ENCODE measurements at regions not wholly inside any gene's neighbourhood (a gene's known extent, or its start where the extent isn't known, plus 50 kb on each side); places are given as distances from the start of the nearest gene placed in this dataset.
A peak's percentile ranks its signal among the peaks of the same experiment; 100 is the strongest.
"Not testable (repeated sequence)": the region's sequence is repeated elsewhere in the genome, so short reads cannot be mapped to it uniquely, and the experiment has no call there.

GRCh38 chr2:237214963-237215362 lies 129.3 kb downstream of the COPS8 start:
- DNase-seq (ENCODE audit: low read depth): no peak

- no peak for DNase-seq (ENCODE audit: low read depth)
Measured at GRCh38 chr2:237217995-237218616, 132.4 kb downstream of the COPS8 start.

DNA sequence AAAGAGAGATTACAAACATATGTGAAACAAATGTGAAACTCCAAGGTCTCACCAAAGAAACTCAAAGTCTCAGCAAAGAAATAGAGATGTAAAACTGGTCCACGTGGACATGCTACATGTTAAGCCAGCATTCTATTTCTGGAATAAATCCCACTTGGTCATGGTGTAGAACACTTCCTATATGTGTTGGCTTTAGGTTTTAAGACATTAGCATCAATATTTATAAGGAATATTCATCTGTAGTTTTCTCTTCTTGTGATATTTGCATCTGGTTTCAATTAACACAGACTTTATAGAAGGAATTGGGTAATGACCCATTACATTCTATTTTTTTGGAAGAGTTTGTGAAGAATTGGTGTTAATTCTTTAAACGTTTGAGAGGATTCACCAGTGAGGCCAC lies 133.1 kb downstream of the COPS8 start:
- peak; percentile 85 for DNase-seq (ENCODE audit: low read depth)

GRCh38 chr2:237219826-237220225 lies 134.1 kb downstream of the COPS8 start:
- DNase-seq (ENCODE audit: low read depth): no peak

- DNase-seq (ENCODE audit: low read depth): no peak
Measured at GRCh38 chr2:237221443-237221842, 135.8 kb downstream of the COPS8 start.

DNA sequence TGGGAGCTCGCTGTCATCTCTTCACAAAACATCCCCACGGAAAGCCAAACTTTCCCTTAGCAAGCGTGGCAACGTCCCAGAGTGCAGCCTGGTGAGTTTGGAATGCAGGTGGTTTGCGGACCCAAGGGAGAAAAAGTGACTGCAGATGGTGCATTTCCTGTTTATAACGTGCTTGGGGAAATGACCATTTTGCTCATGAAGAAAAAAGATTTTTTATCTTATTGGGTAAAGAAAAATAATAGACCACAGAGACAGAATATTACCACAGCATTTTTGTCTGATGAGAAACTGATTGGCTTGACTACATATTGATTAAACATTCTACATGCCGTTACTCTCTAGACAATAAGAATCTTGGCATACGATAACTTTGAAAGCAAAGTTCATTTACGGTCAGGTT lies 136.5 kb downstream of the COPS8 start:
- no peak for DNase-seq (ENCODE audit: low read depth)

DNA sequence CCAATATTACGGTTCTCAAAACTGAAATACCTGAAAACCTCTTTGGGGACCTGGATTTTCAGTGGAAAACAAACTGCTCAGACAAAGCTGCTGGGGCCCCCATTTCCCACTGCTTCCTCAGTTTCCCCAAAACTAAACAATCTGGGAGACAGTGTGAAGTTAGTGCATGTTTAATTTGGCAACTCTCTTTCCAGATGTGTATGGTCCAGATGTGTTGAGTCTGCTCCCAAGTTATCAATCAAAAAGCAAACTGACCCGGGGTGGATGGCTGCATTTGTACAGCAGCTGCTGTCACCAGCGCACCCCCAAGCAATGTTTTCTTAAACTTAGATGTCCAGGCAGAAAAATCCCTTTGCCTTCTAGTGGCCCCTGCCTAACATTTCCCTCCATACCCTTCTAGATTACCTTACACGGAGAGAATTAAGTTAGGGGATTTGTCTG lies 136.9 kb downstream of the COPS8 start:
- no peak for DNase-seq (ENCODE audit: low read depth)

DNA sequence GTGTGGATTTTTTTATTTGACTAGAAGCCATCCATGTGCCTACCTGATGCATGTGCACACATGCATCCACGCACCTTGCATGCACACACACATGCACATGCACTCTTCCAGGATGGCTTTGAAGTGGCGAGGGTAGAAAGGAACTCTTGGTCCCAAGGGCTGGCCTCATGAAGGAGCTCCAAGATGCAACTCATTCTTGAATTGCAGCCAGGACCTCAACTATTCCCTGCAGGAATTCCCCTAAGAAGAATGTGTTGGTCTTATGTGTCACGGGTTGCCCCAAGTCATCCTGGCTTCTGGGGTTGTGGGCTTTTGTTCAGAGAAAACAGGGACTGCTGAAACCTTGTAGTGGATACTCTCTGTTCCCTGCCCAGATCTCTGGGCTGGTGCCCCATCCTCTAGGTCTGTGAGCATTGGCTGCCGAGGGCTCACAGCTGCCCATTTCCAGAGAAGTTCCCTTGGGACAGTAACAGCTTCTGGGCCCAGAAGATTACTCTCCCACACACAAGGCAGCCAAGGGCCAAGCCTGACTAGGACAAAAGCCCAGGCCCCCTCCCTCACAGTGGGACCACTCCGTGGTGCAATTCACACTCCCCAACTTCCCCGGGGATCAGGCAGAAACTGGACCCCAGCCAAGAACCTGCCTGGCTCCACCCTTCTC lies 137.6 kb downstream of the COPS8 start:
- no peak for DNase-seq (ENCODE audit: low read depth)

DNA sequence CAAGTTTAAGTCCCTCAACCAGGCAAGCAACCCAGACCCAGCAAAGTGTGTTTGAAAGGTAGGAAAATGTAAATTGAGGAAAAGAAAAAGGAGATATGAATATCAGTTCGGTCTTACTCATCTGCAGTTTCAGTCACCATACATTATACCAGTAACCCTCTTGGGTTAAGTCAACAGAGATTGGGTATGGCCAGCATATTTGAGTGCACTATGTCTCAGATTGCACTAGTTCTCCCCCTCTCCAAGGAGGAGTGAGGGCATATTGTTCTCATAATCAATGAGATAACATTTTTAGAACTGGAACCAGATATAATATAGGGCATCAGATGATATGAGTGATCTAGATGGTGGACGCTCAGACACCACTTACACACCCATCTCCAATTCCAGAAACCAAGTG lies 141.5 kb downstream of the COPS8 start:
- no peak for DNase-seq (ENCODE audit: low read depth)

DNA sequence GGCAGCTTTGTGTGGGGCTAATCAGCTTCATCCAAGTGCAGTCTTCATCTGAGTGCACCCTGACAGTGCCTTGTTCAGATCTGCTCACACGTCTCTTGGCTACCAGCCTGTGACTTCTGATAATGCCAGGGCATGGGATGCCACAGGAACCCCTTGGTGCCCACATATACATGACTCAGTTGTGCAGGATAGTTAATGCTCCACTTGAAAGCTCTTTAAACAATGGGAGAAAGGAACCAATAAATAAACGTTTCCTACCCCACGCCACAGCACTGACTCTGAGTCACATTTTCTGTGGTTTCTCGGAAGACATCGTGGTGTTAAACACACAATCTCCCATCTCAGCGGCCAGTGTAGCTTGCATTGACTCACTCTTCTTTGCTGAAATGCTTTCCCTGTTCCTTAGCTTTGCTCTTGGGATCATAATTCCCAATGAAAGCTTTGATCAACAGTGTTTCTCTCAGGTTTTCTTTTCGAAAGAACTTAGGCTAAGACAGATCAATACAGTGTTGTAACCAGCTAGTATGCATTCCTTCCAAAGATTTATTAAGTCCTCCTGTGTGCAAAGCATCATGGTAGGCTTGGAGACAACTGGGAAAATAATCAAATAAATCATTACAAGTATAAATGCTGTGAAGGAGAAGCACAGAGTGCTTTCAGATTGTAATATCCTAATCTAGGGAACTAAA lies 142.0 kb downstream of the COPS8 start:
- DNase-seq (ENCODE audit: low read depth): no peak

DNA sequence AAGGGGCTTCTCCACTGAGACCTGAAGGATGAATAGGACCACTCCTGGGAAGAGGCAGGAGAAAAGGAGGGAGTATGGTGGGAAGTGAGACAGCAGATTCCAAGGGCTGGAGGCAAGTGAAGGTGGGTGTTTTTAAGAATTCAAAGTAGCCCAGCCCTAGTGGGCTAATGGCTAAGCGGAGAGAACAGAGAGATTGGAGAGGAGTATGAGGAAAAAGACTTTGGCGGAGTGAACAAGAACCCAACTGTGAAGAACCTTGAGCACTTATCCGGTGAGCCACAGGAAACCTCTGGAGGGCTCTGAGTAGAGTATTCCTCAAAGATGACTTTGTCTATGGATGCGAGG lies 142.6 kb downstream of the COPS8 start:
- no peak for DNase-seq (ENCODE audit: low read depth)

DNA sequence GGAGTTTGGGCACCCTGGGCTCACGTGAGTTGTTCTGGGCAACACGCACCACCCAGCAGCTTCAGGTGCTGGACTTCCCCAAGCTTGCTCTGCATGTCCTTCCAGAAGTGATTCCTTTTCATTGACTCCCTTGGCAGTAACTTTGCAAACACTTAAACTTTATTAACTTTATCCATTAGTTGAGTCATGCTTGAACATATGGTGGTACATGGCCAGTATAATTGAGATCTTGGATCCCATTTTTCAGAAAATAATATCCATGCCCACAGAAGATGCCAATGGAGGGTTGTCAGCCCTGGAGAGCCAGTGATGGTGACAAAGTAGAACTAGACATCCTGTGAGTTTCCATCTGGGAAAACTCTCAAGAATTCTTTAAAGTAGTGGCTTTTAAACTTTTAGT lies 144.2 kb downstream of the COPS8 start:
- DNase-seq (ENCODE audit: low read depth): no peak

DNA sequence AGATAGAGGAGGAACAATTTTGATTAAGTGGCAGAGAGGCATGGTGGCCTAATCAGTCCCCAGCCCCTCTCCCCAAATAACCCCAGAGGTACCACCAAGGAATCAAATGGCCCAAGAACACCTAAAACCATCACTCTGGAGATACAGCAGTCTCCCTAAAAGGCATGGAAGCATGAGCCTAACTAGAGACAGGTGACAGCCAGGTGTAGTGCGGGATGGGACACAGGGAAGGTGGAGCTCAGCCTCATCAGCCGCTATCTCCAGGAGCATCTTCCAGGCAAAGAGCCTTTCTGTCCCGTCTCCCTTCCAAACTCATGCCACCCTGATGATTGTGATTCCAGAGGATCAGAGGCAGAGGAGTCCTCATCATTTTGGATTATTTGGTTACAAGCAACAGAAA lies 144.7 kb downstream of the COPS8 start:
- DNase-seq (ENCODE audit: low read depth): no peak

- no peak for DNase-seq (ENCODE audit: low read depth)
Measured at GRCh38 chr2:237231593-237231992, 145.9 kb downstream of the COPS8 start.

- no peak for DNase-seq (ENCODE audit: low read depth)
Measured at GRCh38 chr2:237232166-237232565, 146.5 kb downstream of the COPS8 start.

DNA sequence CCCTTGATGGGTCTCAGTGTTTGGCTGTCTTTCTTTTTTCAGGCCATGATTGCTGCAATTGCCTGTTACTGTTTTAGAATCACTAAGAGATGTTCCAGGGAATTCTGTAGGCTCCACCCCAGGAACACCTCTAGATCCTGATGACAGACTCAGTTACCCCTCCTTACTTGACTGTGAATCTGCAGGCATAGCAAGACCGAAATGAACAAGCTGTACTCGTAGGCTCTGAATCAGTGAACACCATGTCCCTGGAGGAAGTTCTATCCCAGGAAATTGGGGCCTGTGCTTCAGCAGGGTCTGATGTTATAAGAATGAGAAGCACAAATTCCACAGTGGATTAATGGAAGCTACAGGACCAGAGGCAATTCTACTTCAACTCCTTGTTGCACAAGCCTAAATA lies 148.6 kb downstream of the COPS8 start:
- DNase-seq (ENCODE audit: low read depth): no peak

DNA sequence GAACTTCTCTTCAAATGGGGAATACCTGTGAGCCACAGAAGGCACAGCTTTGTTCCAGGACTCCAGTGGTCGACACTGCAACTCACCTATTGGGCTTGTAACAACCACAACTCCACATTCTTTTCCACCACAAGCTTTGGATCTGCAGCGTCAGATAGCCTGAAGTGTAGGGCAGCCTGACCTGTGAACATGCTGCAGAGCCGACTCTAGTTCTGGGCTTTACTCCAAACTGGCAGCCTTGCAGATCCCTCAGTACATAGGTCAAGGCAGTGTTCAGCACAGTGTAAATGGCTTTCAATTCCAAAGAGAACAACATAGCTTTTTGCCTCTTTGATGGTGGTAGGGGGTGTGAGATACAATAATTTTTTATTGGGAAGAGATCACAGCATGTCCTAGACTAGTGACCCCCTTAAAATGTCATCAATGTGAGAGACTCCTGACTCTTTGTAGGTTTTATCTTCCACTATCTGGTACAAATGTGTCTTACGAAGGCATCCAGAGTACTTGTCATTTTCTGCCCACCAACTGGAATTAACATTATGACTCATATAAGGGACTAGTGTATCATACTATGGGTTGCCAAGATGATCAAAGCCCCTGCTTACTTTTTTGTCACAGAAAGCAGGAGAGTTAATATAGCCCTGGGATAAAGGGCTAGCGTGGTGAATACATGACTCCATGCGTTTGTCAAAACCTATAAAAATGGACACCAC lies 149.8 kb downstream of the COPS8 start:
- DNase-seq (ENCODE audit: low read depth): no peak

- DNase-seq (ENCODE audit: low read depth): no peak
Measured at GRCh38 chr2:237236188-237236587, 150.5 kb downstream of the COPS8 start.

DNA sequence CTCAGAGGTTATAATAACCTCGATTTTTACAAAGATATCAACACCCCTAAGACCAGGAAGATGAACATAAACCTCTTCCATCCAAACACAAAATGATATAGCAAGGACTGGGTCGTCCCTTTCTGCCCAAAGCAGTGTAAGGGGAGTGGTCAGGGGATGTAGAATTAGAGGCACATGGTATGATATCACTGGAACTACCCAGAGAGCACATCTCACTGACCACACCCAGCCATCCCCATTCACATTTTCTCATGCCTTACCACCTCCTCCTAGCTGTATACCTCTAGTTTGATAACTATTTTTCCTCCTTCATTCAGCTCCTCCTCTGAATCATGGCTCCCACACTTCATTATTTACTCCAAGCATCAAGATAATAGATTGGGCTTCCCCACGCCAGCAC lies 152.6 kb downstream of the COPS8 start:
- DNase-seq (ENCODE audit: low read depth): no peak

DNA sequence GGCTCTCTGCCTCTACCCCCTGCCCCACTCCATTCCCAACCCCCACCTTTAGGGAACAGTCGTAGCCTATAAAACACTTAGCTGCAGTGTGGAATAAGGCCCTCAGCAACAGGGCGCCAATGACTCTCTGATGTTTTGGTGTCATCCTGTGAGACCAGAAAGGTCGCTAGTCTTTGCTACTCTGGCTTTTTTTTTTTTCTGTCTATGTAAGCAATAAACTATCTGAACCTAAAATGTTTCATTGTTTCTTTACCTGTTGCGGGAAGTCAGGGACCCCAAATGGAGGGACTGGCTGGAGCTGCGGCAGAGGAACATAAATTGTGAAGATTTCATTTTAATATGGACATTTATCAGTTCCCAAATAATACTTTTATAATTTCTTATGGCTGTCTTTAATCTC lies 154.6 kb downstream of the COPS8 start:
- DNase-seq (ENCODE audit: low read depth): no peak

GRCh38 chr2:237240868-237241267 lies 155.2 kb downstream of the COPS8 start:
- DNase-seq (ENCODE audit: low read depth): not testable (repeated sequence)

GRCh38 chr2:237242091-237242536 lies 156.4 kb downstream of the COPS8 start:
- no peak for DNase-seq (ENCODE audit: low read depth)

- no peak for DNase-seq (ENCODE audit: low read depth)
Measured at GRCh38 chr2:237243487-237243886, 157.8 kb downstream of the COPS8 start.
